Hepatocyte (in vitro differentiated cells): ENCODE measurements at regions not wholly inside any gene's neighbourhood (a gene's known extent, or its start where the extent isn't known, plus 50 kb on each side); places are given as distances from the start of the nearest gene placed in this dataset.

Source experiments
- CTCF ChIP-seq: fragments of 200-600 bp; sonication (generic); IDR thresholded peaks from 2 replicates; pipeline ENCODE4 v1.5.1; 2016; ENCODE audit warnings: antibody characterized with exemption, mild to moderate bottlenecking; ENCODE audit not compliant: poor library complexity
- EZH2 ChIP-seq: fragments of 200-600 bp; sonication (generic); IDR thresholded peaks from 2 replicates; pipeline ENCODE4 v1.6.1; 2016; ENCODE audit warnings: antibody characterized with exemption, mild to moderate bottlenecking, borderline replicate concordance
- EZH2phosphoT487 ChIP-seq: fragments of 200-600 bp; sonication (generic); IDR thresholded peaks from one replicate; pipeline ENCODE4 v1.6.1; 2018; ENCODE audit warnings: antibody characterized with exemption, mild to moderate bottlenecking, low read depth, moderate library complexity; ENCODE audit not compliant: unreplicated experiment, severe bottlenecking

DNA sequence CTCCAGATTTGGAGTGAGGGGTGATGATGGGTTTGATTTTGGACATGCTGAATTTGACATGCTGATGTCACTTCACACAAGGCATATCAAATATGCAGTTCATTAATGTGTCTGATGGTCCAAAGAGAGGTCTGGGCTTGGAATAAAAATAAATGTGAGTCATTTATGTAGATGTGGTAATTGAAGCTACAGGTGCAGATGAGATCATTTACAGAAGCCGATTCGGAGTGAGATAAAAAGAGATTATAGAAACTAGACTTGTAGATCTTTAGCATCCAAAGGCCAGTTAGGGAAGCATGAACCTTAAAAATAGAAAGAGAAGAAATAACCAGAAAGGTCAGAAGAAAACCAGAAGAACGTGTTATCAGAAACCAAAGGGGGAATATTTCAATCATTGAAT is 350.9 kb upstream of the ZP4 start:
- TF ChIP-seq CTCF (no peak), EZH2phosphoT487 (no peak), EZH2 (no peak)
